B cell (primary cell): ENCODE measurements at regions not wholly inside any gene's neighbourhood (a gene's known extent, or its start where the extent isn't known, plus 50 kb on each side); places are given as distances from the start of the nearest gene placed in this dataset.

ENCODE experiments used
- CTCF ChIP-seq: fragments of 200-600 bp; IDR thresholded peaks from one replicate; pipeline ENCODE4 v1.8.0; 2022; ENCODE audit warnings: antibody characterized with exemption, mild to moderate bottlenecking
- EZH2 ChIP-seq: IDR thresholded peaks from 2 replicates; pipeline ENCODE4 v1.6.1; 2012; ENCODE audit warnings: borderline replicate concordance, low read depth, mild to moderate bottlenecking, moderate library complexity, low read length; ENCODE audit not compliant: insufficient read depth, poor library complexity, severe bottlenecking

GRCh38 chr18:39513186-39513585 lies 1947.6 kb upstream of the CELF4 start:
- no peak for TF ChIP-seq CTCF
- no peak for TF ChIP-seq EZH2
